Caco-2 (cell line): ENCODE measurements at regions not wholly inside any gene's neighbourhood (a gene's known extent, or its start where the extent isn't known, plus 50 kb on each side); places are given as distances from the start of the nearest gene placed in this dataset.

ENCODE experiments used
- BruUV-seq: library from RNA; stranded (reverse); fragments of 400-500 nt; replicated peaks from 2 replicates; lab custom pipeline; 2021; lab: Mats Ljungman, UMichigan
- CTCF ChIA-PET: fragments of 300-600 bp; sonication (Branson Sonifier 250); formaldehyde crosslinking; loops from one replicate; lab custom pipeline; 2022; ENCODE audit warnings: antibody characterized with exemption; lab: Charles Lee
- POLR2A ChIA-PET: fragments of 300-600 bp; sonication (Branson Sonifier 250); formaldehyde crosslinking; loops from one replicate; lab custom pipeline; 2022; ENCODE audit warnings: antibody characterized with exemption; lab: Charles Lee
- DNase-seq, 2 experiments: peaks; one replicate each; pipeline versions ENCODE4 v3.0.0 to v3.0.0-alpha.2; 2020 to 2022
- H3K27me3 ChIP-seq: replicated peaks from 2 replicates; pipeline ENCODE4 v1.6.0; 2011; ENCODE audit warnings: low read length; ENCODE audit not compliant: control insufficient read depth, insufficient read depth
- H3K36me3 ChIP-seq: 2 replicates; pipeline ENCODE4 v1.5.1; 2011; ENCODE audit warnings: low read length; ENCODE audit not compliant: control insufficient read depth, insufficient read depth
- H3K4me1 ChIP-seq: fragments of 250-450 bp; sonication (Bioruptor Pico); 2 replicates; pipeline ENCODE4 v1.5.1; 2020; ENCODE audit warnings: mild to moderate bottlenecking
- H3K4me3 ChIP-seq: 2 replicates; pipeline ENCODE4 v1.5.1; 2011; ENCODE audit warnings: low read depth, mild to moderate bottlenecking, control low read depth, low read length
- H3K9me3 ChIP-seq: fragments of 250-450 bp; sonication (Bioruptor Pico); 2 replicates; pipeline ENCODE4 v1.5.1; 2020; ENCODE audit warnings: mild to moderate bottlenecking, moderate library complexity
- H3K27ac Mint-ChIP-seq: one replicate; pipeline ENCODE4 v1.8.0; 2022; ENCODE audit warnings: mixed read lengths; ENCODE audit not compliant: unreplicated experiment
- H3K27me3 Mint-ChIP-seq: one replicate; pipeline ENCODE4 v1.8.0; 2022; ENCODE audit warnings: mixed read lengths; ENCODE audit not compliant: insufficient read depth, unreplicated experiment
- H3K36me3 Mint-ChIP-seq: one replicate; pipeline ENCODE4 v1.8.0; 2022; ENCODE audit warnings: mild to moderate bottlenecking, mixed read lengths; ENCODE audit not compliant: insufficient read depth, unreplicated experiment
- H3K4me1 Mint-ChIP-seq: one replicate; pipeline ENCODE4 v1.8.0; 2022; ENCODE audit warnings: low read depth, mixed read lengths; ENCODE audit not compliant: unreplicated experiment
- H3K4me3 Mint-ChIP-seq: one replicate; pipeline ENCODE4 v1.8.0; 2022; ENCODE audit warnings: mild to moderate bottlenecking, moderate library complexity, mixed read lengths; ENCODE audit not compliant: unreplicated experiment
- H3K9me3 Mint-ChIP-seq: one replicate; pipeline ENCODE4 v1.8.0; 2022; ENCODE audit warnings: mixed read lengths; ENCODE audit not compliant: unreplicated experiment
- CTCF ChIP-seq, 2 experiments: fragments of 200-600 bp in 1 of 2; IDR thresholded peaks; 1 replicate in 1 of 2; 2 replicates in 1 of 2; pipeline versions ENCODE4 v1.5.1 to v1.8.0; 2011 to 2022; ENCODE audit warnings: antibody characterized with exemption in 1 of 2, control low read depth in 1 of 2, inconsistent platforms in 1 of 2, low read depth in 1 of 2, low read length in 1 of 2, mild to moderate bottlenecking in 1 of 2, moderate library complexity in 1 of 2; ENCODE audit not compliant: insufficient read depth in 1 of 2, severe bottlenecking in 1 of 2, unreplicated experiment in 1 of 2
- intact Hi-C: fragments of 100-400 bp; cut with micrococcal nuclease; formaldehyde crosslinking; loops from one replicate; pipeline ENCODE4 v1.10.0; 2022; ENCODE audit not compliant: unreplicated experiment

- Mint-ChIP-seq H3K27me3 (no peaks in the 10 kb centered on the region), H3K9me3 (peaks cover 19% of the 10 kb centered on the region), H3K36me3 (no peaks in the 10 kb centered on the region), H3K27ac (no peak overlapping the region), H3K4me3 (no peak overlapping the region), H3K4me1 (peaks cover 6% of the 10 kb centered on the region)
- no peak for DNase-seq
- TF ChIP-seq CTCF (IDR thresholded peaks at IDR 0.05; ENCODE audit: insufficient read depth in 1 of 2, low read depth in 1 of 2, low read length in 1 of 2, severe bottlenecking in 1 of 2, unreplicated experiment in 1 of 2) = no peak
- no peaks in the 10 kb centered on the region for H3K27me3 ChIP-seq
- no peaks in the 10 kb centered on the region for H3K36me3 ChIP-seq
- intact Hi-C loops = no loop called here
- H3K4me3 ChIP-seq = no peak overlapping the region
- POLR2A ChIA-PET = no interaction called here
- CTCF ChIA-PET = no interaction called here
- BruUV-seq = no TSS peak
- H3K9me3 ChIP-seq = peaks cover 3% of the 10 kb centered on the region; the same call in 1 of the 2 replicates
- no peaks in the 10 kb centered on the region for H3K4me1 ChIP-seq
Observed at GRCh38 chr13:81207231-81207630, 866.3 kb upstream of the SPRY2 start.

GRCh38 chr13:81203783-81204182 lies 862.9 kb upstream of the SPRY2 start:
- peaks cover 6% of the 10 kb centered on the region for H3K4me1 Mint-ChIP-seq
- no TSS peak for BruUV-seq
- no peak overlapping the region for H3K4me3 ChIP-seq
- H3K27me3 Mint-ChIP-seq = no peaks in the 10 kb centered on the region
- intact Hi-C loops = no loop called here
- H3K9me3 ChIP-seq = peaks cover 3% of the 10 kb centered on the region; the same call in 1 of the 2 replicates
- DNase-seq = no peak
- ChIA-PET CTCF (no interaction called here), POLR2A (no interaction called here)
- no peaks in the 10 kb centered on the region for H3K36me3 ChIP-seq
- H3K4me3 Mint-ChIP-seq = no peak overlapping the region
- TF ChIP-seq CTCF (IDR thresholded peaks at IDR 0.05; ENCODE audit: insufficient read depth in 1 of 2, low read depth in 1 of 2, low read length in 1 of 2, severe bottlenecking in 1 of 2, unreplicated experiment in 1 of 2) = no peak
- peaks cover 19% of the 10 kb centered on the region for H3K9me3 Mint-ChIP-seq
- no peaks in the 10 kb centered on the region for H3K4me1 ChIP-seq
- H3K27ac Mint-ChIP-seq = no peak overlapping the region
- H3K27me3 ChIP-seq = no peaks in the 10 kb centered on the region
- no peaks in the 10 kb centered on the region for H3K36me3 Mint-ChIP-seq

- no peak overlapping the region for H3K27ac Mint-ChIP-seq
- no peak overlapping the region for H3K4me3 ChIP-seq
- H3K36me3 ChIP-seq = no peaks in the 10 kb centered on the region
- no peak for TF ChIP-seq CTCF (IDR thresholded peaks at IDR 0.05; ENCODE audit: insufficient read depth in 1 of 2, low read depth in 1 of 2, low read length in 1 of 2, severe bottlenecking in 1 of 2, unreplicated experiment in 1 of 2)
- no peaks in the 10 kb centered on the region for H3K4me1 ChIP-seq
- H3K36me3 Mint-ChIP-seq = no peaks in the 10 kb centered on the region
- POLR2A ChIA-PET = no interaction called here
- H3K27me3 Mint-ChIP-seq = no peaks in the 10 kb centered on the region
- CTCF ChIA-PET = interaction anchor here (1.1 kb wide), 1 partner anchor 93 kb away, joined by 3 read pairs; no protein-coding TSS in a partner anchor
- no peaks in the 10 kb centered on the region for H3K4me1 Mint-ChIP-seq
- intact Hi-C loops = no loop called here
- no peak overlapping the region for H3K4me3 Mint-ChIP-seq
- BruUV-seq = no TSS peak
- H3K9me3 Mint-ChIP-seq = peaks cover 14% of the 10 kb centered on the region
- no peaks in the 10 kb centered on the region for H3K27me3 ChIP-seq
- DNase-seq = no peak
- H3K9me3 ChIP-seq = no peaks in the 10 kb centered on the region
Observed at GRCh38 chr13:81199956-81200355, 859.0 kb upstream of the SPRY2 start.
